ENCODE measurements at regions not wholly inside any gene's neighbourhood (a gene's known extent, or its start where the extent isn't known, plus 50 kb on each side); places are given as distances from the start of the nearest gene placed in this dataset.

GRCh38 chr20:40104959-40105358, 584.1 kb downstream of the MAFB start:
- no peak for DNase-seq (ENCODE audit: extremely low read depth, low read depth, low spot score)

GRCh38 chr20:40103420-40103819, 585.6 kb downstream of the MAFB start:
- no peak for DNase-seq (ENCODE audit: extremely low read depth, low read depth, low spot score)

GRCh38 chr20:40101560-40101959, 587.5 kb downstream of the MAFB start:
- DNase-seq (ENCODE audit: extremely low read depth, low read depth, low spot score) = no peak

DNA sequence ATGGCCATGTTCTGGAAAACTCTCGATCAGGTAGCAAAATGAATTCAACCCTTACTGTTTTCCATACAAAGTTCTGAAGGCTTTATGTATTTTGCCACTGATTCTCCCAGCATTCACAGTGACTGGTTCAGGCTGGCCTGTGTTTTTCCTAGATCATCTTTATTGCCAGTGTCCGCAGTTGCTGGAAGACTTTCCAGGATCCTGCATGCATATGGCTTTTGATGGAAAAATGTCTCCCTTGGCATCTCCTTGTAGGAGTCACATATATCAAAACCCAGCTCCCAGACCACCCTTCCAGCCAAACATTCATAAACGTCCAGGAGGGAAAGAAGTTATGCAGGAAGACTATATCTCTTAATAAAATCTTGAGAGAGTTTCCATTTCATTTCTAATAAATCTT, 588.8 kb downstream of the MAFB start:
- DNase-seq (ENCODE audit: extremely low read depth, low read depth, low spot score) = no peak

DNA sequence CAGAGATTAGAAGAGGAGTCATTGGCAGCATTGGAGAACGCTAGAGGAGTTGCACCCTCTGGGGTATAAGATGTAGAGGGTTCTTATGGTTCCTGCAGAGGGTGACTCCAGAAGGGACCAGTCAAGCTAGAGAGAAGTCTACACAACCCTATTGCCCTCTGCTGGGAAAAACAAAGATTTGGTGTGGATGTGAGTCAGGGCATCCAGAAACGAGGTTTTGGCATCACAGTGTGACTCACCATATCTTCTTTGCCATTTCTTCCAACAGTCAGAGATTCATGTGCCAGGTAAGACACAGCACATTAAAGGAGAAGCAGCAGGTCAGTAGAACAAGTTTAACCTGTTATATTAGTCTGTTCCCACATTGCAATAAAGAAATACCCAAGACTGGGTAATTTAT, 598.8 kb downstream of the MAFB start:
- DNase-seq (ENCODE audit: extremely low read depth, low read depth, low spot score) = no peak

DNA sequence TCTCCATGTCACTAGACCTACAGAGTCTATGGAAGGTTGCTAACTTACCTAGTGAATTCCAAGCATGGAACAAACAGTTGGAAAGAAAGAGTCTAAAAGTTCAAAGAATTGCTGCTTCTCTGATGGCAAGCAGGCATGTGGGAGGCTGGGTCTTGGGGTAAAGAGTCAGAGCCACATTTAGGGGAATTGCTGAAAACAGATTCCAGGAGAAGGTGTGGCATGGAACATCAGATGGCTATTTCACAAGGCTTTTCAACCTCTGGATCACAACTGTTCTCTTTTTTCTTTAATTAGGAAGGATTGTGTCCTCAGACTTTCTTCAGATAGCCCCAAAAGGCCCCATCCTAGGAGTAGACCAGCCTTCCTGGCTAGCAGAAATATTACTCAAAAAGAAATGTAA, 601.5 kb downstream of the MAFB start:
- no peak for DNase-seq (ENCODE audit: extremely low read depth, low read depth, low spot score)

DNA sequence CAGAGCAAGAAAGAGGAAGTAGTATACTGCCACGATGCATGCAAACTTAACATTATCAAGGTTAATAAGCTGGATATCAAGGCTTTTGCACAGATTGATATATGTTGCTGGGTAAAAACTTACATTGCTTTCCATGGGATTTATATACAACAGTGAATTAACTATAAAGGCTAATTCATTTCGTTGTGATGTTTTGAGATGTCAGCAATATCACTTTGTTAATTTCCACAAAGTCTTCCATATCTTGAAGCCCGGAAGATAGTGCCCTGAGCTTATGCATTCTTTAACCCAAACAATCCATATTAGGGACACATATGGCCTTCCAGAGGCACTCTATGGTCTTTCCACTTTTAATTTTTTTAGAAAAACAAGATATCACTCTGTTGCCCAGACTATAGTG, 603.5 kb downstream of the MAFB start:
- no peak for DNase-seq (ENCODE audit: extremely low read depth, low read depth, low spot score)

DNA sequence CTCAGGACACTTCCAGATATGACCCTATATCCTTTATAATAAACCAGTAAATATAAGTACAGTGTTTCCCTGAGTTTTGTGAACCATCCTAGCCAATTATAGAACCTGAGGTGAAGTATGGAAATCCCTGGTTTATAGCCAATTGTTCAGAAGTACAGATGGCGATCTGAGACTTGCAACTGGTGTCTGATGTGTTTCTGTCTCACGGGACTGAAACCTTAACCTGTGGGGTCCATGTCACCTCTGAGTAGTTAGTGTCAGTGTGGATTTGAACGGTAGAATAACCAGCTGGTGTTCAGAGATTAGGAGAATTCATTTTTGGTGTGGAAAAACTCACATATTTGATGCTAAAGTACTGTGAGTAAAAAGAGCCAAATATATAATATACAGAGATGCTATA, 606.6 kb downstream of the MAFB start:
- no peak for DNase-seq (ENCODE audit: extremely low read depth, low read depth, low spot score)

GRCh38 chr20:40081653-40082052, 607.4 kb downstream of the MAFB start:
- DNase-seq (ENCODE audit: extremely low read depth, low read depth, low spot score) = no peak

GRCh38 chr20:40080041-40080652, 608.9 kb downstream of the MAFB start:
- DNase-seq (ENCODE audit: extremely low read depth, low read depth, low spot score) = no peak

DNA sequence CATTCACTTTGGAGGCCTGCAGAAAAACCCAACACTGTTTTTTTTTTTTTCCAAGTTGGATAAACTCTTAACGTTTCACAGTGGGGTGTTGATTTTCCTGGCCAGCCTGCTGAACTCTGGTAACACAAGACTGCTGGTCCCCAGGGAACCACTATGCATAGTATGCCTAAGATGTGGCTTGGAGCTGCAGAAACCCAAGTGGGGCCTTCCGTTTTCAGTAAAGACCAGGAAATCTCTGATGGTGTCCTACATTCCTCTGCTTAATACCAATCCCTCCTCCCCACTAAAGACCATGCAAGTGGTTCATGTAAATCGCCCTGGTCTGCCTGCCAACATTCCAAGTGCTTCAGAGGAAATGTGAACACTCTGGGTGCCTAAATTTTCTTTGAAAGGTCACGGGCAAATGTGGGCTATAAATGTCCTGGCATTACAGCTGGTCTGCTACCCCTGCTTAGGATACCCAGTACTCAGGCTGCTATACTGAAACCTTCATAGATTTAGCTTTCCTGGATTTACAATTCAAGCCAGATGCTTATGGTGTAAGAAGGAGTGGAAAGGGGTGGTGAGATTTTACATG, 615.4 kb downstream of the MAFB start:
- no peak for DNase-seq (ENCODE audit: extremely low read depth, low read depth, low spot score)

DNA sequence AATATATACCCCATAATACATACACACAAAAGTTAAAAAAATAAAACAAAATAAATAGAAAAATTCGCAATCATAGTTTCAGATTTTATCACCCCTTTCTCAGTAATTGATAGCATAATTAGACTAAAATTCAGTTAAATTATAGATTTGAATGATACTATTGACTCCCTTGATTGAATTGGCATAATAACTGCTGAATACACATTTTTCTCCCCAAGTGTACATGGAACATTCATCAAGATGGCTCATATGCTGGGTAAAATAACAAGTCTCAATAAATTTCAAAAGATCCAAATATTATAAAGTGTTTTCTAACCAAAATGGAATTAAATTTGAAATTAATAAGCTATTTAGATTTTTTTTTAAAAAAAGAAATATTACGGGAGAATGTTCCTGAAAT, 616.1 kb downstream of the MAFB start:
- no peak for DNase-seq (ENCODE audit: extremely low read depth, low read depth, low spot score)

GRCh38 chr20:40056171-40056570, 632.9 kb downstream of the MAFB start:
- no peak for DNase-seq (ENCODE audit: extremely low read depth, low read depth, low spot score)

GRCh38 chr20:40055711-40056110, 633.3 kb downstream of the MAFB start:
- no peak for DNase-seq (ENCODE audit: extremely low read depth, low read depth, low spot score)

DNA sequence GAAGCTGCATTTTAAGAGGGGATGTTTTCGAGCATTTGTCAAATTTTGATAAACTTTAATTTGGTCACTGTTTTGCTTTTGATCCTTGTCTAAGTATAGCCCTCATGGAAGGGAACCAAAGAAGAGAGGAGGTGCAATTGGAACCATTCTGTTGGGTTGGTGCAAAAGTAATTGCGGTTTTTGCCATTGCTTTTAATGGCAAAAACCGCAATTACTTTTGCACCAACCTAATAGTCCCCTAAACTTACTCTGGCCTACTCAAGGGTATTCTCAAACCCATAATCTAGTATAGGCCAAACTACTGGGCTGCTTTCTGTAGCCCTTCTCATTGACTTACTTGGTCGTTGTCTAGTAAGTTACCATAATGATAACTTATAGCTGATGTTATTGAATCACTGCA, 634.7 kb downstream of the MAFB start:
- no peak for DNase-seq (ENCODE audit: extremely low read depth, low read depth, low spot score)

- no peak for DNase-seq (ENCODE audit: extremely low read depth, low read depth, low spot score)
Observed at GRCh38 chr20:40050596-40050995, 638.4 kb downstream of the MAFB start.

- DNase-seq (ENCODE audit: extremely low read depth, low read depth, low spot score) = no peak
Observed at GRCh38 chr20:40049854-40050253, 639.2 kb downstream of the MAFB start.

DNA sequence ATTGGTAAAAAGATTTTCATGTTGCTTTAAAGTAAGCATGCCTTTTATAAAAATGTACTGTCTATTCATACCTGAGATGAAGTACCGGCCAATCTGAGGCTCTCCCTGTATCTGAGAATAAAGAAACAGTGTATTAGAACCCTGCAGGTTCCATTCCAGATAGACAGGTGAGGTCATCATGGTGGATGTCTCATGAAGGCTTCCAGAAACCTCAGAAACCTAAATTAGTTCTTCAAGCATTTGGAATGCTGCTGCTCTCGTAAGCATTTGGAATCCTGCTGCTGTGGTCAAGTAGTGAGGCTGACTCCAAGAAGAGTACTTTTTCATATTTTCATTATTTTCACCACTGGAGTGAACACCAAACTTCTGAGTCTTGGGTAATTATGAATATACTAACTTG, 642.3 kb downstream of the MAFB start:
- DNase-seq (ENCODE audit: extremely low read depth, low read depth, low spot score) = no peak

DNA sequence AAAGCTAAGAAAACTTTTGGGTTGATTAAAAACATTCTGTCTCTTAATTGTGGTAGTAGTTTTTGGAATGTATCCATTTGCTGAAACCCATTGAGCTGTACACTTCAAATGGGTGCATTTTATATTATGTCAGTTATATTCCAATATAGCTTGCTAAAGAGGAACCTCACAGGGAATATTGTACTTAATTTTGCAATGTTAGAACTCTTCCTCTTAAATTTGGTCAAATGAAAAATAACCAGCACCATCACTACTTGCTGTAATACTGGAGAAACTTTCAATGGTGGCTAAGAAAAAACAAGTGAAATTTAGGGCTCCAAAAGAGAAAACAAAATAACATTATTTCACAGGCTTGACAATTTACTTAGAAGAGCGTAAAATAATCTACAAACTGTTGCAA, 651.5 kb downstream of the MAFB start:
- no peak for DNase-seq (ENCODE audit: extremely low read depth, low read depth, low spot score)

- no peak for DNase-seq (ENCODE audit: extremely low read depth, low read depth, low spot score)
Observed at GRCh38 chr20:40029589-40029988, 659.4 kb downstream of the MAFB start.

- DNase-seq (ENCODE audit: extremely low read depth, low read depth, low spot score) = no peak
Observed at GRCh38 chr20:40019510-40019909, 669.5 kb downstream of the MAFB start.

DNA sequence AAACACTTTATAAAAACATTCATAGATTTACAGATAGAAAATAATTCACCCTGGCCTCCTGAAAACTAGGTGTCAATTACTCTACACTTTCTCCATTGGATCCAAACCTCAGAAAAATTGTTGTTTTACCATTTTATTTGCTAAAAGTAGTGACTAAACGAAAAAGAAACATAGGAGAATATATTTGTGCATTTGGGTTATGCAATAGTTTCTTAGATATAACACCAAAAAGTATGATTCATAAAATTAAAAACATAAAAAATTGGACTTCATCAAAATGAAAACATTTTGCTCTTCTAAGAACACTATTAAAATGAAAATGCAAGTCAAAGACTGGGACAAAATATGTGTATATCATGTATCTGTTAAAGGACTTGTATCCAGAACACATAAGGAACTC, 671.3 kb downstream of the MAFB start:
- DNase-seq (ENCODE audit: extremely low read depth, low read depth, low spot score) = no peak

DNA sequence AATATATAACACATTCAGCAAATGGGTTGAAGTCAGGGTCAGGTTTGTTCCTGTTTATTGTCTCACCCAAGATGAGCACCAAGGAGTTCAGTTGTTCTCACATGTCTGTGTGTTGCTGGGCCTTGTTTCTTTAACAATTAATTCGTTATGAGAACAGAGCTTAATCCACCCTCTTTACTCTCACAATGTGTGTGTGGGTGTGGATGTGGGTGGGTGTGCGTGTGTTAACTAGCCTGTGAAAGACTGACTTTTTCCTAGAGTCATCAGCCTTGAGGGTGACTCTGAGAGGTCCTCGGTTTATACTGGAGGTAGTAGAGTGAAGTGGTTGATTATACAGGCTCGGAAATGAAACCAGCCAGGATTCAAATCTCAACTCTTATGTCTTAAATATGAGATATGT, 672.1 kb downstream of the MAFB start:
- no peak for DNase-seq (ENCODE audit: extremely low read depth, low read depth, low spot score)
